WERI-Rb-1 (cell line): ENCODE measurements at regions not wholly inside any gene's neighbourhood (a gene's known extent, or its start where the extent isn't known, plus 50 kb on each side); places are given as distances from the start of the nearest gene placed in this dataset.

Experiments used
- DNase-seq: peaks from one replicate; pipeline ENCODE4 v3.0.0-alpha.2; 2020
- H3K27ac ChIP-seq: fragments of 250-450 bp; sonication (Bioruptor Pico); 2 replicates; pipeline ENCODE4 v1.5.1; 2020; ENCODE audit warnings: mild to moderate bottlenecking, moderate library complexity
- H3K27me3 ChIP-seq: fragments of 250-450 bp; sonication (Bioruptor Pico); 2 replicates; pipeline ENCODE4 v1.5.1; 2021; ENCODE audit warnings: mild to moderate bottlenecking, low read depth, moderate library complexity; ENCODE audit not compliant: insufficient read depth, severe bottlenecking
- H3K36me3 ChIP-seq: fragments of 250-450 bp; sonication (Bioruptor Pico); 2 replicates; pipeline ENCODE4 v1.5.1; 2020; ENCODE audit warnings: mild to moderate bottlenecking, moderate library complexity
- H3K4me3 ChIP-seq: 2 replicates; pipeline ENCODE4 v1.5.1; 2011; ENCODE audit warnings: low read depth, mild to moderate bottlenecking, control low read depth, low read length
- H3K9me3 ChIP-seq: fragments of 250-450 bp; sonication (Bioruptor Pico); 2 replicates; pipeline ENCODE4 v1.5.1; 2021; ENCODE audit warnings: mild to moderate bottlenecking, moderate library complexity; ENCODE audit not compliant: severe bottlenecking
- CTCF ChIP-seq: IDR thresholded peaks from 2 replicates; pipeline ENCODE4 v1.5.1; 2011; ENCODE audit warnings: low read depth, mild to moderate bottlenecking, control low read depth, inconsistent platforms, low read length

- peaks cover 9% of the 10 kb centered on the region for H3K9me3 ChIP-seq
- no peaks in the 10 kb centered on the region for H3K27me3 ChIP-seq
- DNase-seq: no peak
- H3K36me3 ChIP-seq: no peaks in the 10 kb centered on the region
- H3K27ac ChIP-seq: no peak overlapping the region
- TF ChIP-seq CTCF: no peak
- no peak overlapping the region for H3K4me3 ChIP-seq
Observed at GRCh38 chrX:39609941-39610340, 487.8 kb downstream of the BCOR start.

GRCh38 chrX:39611468-39611867 lies 486.3 kb downstream of the BCOR start:
- H3K27ac ChIP-seq: no peak overlapping the region
- H3K9me3 ChIP-seq: peaks cover 9% of the 10 kb centered on the region
- H3K4me3 ChIP-seq: no peak overlapping the region
- no peaks in the 10 kb centered on the region for H3K27me3 ChIP-seq
- DNase-seq: no peak
- H3K36me3 ChIP-seq: no peaks in the 10 kb centered on the region
- no peak for TF ChIP-seq CTCF

- no peak for TF ChIP-seq CTCF
Observed at GRCh38 chrX:39613482-39613995, 484.2 kb downstream of the BCOR start.

GRCh38 chrX:39613997-39614679 lies 483.6 kb downstream of the BCOR start:
- Histone ChIP-seq H3K27ac (peak overlapping the region; percentile 54), H3K9me3 (no peaks in the 10 kb centered on the region), H3K27me3 (no peaks in the 10 kb centered on the region), H3K36me3 (no peaks in the 10 kb centered on the region), H3K4me3 (peak overlapping the region; percentile 49)
- no peak for DNase-seq
- TF ChIP-seq CTCF: no peak

More at GRCh38 chrX:39613482-39613995, 484.2 kb downstream of the BCOR start:
- H3K27me3 ChIP-seq: no peaks in the 10 kb centered on the region
- peak; percentile 61 for DNase-seq
- H3K27ac ChIP-seq: peak overlapping the region; percentile 54
- H3K4me3 ChIP-seq: peak overlapping the region; percentile 49
- no peaks in the 10 kb centered on the region for H3K9me3 ChIP-seq
- no peaks in the 10 kb centered on the region for H3K36me3 ChIP-seq

- Histone ChIP-seq H3K27me3 (no peaks in the 10 kb centered on the region), H3K9me3 (no peaks in the 10 kb centered on the region), H3K36me3 (no peaks in the 10 kb centered on the region), H3K27ac (no peak overlapping the region), H3K4me3 (no peak overlapping the region)
- no peak for TF ChIP-seq CTCF
- DNase-seq: no peak
Observed at GRCh38 chrX:39614680-39614998, 483.1 kb downstream of the BCOR start.

GRCh38 chrX:39616098-39616729 lies 481.5 kb downstream of the BCOR start:
- no peak for DNase-seq
- no peak for TF ChIP-seq CTCF
- no peak overlapping the region for H3K4me3 ChIP-seq
- H3K27me3 ChIP-seq: no peaks in the 10 kb centered on the region
- H3K36me3 ChIP-seq: no peaks in the 10 kb centered on the region
- H3K27ac ChIP-seq: no peak overlapping the region
- no peaks in the 10 kb centered on the region for H3K9me3 ChIP-seq
